H1 (cell line): ENCODE measurements at regions not wholly inside any gene's neighbourhood (a gene's known extent, or its start where the extent isn't known, plus 50 kb on each side); places are given as distances from the start of the nearest gene placed in this dataset.

Experiments used
- CTCF ChIA-PET: fragments of 300-600 bp; sonication (Branson Sonifier 250); formaldehyde crosslinking; loops from one replicate; lab custom pipeline; 2021; ENCODE audit not compliant: partially characterized antibody; lab: Charles Lee
- POLR2A ChIA-PET: fragments of 300-600 bp; sonication (Branson Sonifier 250); formaldehyde crosslinking; loops from one replicate; lab custom pipeline; 2021; ENCODE audit warnings: inconsistent platforms; ENCODE audit not compliant: partially characterized antibody; lab: Charles Lee
- DNase-seq, 2 experiments: peaks; one replicate each; pipeline versions ENCODE4 v3.0.0 to v3.0.0-alpha.2; 2010 to 2022; ENCODE audit warnings: low spot score in 2 of 2, low read depth in 1 of 2, mixed read lengths in 1 of 2
- FAIRE-seq: peaks from 2 replicates; lab custom pipeline; 2011; peaks lifted over from hg19 to GRCh38; lab: Jason Lieb, UNC
- H2AFZ ChIP-seq: 2 replicates; pipeline ENCODE4 v1.8.1; 2012; ENCODE audit warnings: low read length, inconsistent platforms
- H2AK5ac ChIP-seq: 2 replicates; pipeline ENCODE4 v1.6.1; 2013; ENCODE audit warnings: low read depth, low read length
- H2BK120ac ChIP-seq: replicated peaks from 2 replicates; pipeline ENCODE3; 2013; ENCODE audit warnings: low read depth, low read length, inconsistent platforms
- H2BK12ac ChIP-seq: 2 replicates; pipeline ENCODE4 v1.6.1; 2013; ENCODE audit warnings: low read depth, low read length
- H2BK15ac ChIP-seq: 2 replicates; pipeline ENCODE4 v1.6.1; 2013; ENCODE audit warnings: low read length
- H2BK20ac ChIP-seq: 2 replicates; pipeline ENCODE4 v1.6.1; 2013; ENCODE audit warnings: low read length
- H2BK5ac ChIP-seq: 2 replicates; pipeline ENCODE4 v1.6.1; 2013; ENCODE audit warnings: low read depth, low read length
- H3K14ac ChIP-seq: 2 replicates; pipeline ENCODE4 v1.6.1; 2013; ENCODE audit warnings: inconsistent platforms; ENCODE audit not compliant: insufficient read length
- H3K18ac ChIP-seq: 2 replicates; pipeline ENCODE4 v1.6.1; 2013; ENCODE audit warnings: low read length; ENCODE audit errors: extremely low read depth
- H3K23ac ChIP-seq: 2 replicates; pipeline ENCODE4 v1.6.1; 2013; ENCODE audit warnings: inconsistent platforms; ENCODE audit not compliant: insufficient read length
- H3K23me2 ChIP-seq: 2 replicates; pipeline ENCODE4 v1.6.1; 2013; ENCODE audit warnings: low read depth, low read length
- H3K27ac ChIP-seq: 2 replicates; pipeline ENCODE4 v1.6.1; 2011; ENCODE audit warnings: low read depth, low read length, inconsistent platforms
- H3K27me3 ChIP-seq, 4 experiments: replicated peaks in 1 of 4; 1 replicate in 1 of 4; 2 replicates in 3 of 4; pipeline versions ENCODE4 v1.6.1 to v1.8.1; 2011 to 2013; ENCODE audit warnings: low read length in 3 of 4, mild to moderate bottlenecking in 3 of 4, inconsistent platforms in 2 of 4, mixed read lengths in 2 of 4, moderate library complexity in 1 of 4; ENCODE audit not compliant: control insufficient read depth in 3 of 4, insufficient read depth in 3 of 4; ENCODE audit errors: extremely low read depth in 1 of 4
- H3K36me3 ChIP-seq, 4 experiments: 2 replicates each; pipeline versions ENCODE4 v1.6.1 to v1.8.1; 2011 to 2013; ENCODE audit warnings: mild to moderate bottlenecking in 4 of 4, low read length in 3 of 4, moderate library complexity in 2 of 4, control low read depth in 1 of 4, inconsistent platforms in 1 of 4; ENCODE audit not compliant: insufficient read depth in 4 of 4, control insufficient read depth in 2 of 4
- H3K4ac ChIP-seq: replicated peaks from 2 replicates; pipeline ENCODE3; 2013; ENCODE audit warnings: low read length, low read depth, mixed read lengths, inconsistent platforms; ENCODE audit not compliant: insufficient read length
- H3K4me1 ChIP-seq, 4 experiments: replicated peaks in 1 of 4; 1 replicate in 1 of 4; 2 replicates in 3 of 4; pipeline versions ENCODE4 v1.6.1 to v1.8.1; 2011 to 2013; ENCODE audit warnings: low read length in 3 of 4, inconsistent platforms in 2 of 4, mixed read lengths in 1 of 4; ENCODE audit not compliant: insufficient read depth in 4 of 4, control insufficient read depth in 3 of 4
- H3K4me2 ChIP-seq, 2 experiments: 2 replicates each; pipeline versions ENCODE4 v1.6.1 to v1.8.1; 2011 to 2013; ENCODE audit warnings: low read depth in 2 of 2, low read length in 2 of 2, control low read depth in 1 of 2, inconsistent platforms in 1 of 2, mild to moderate bottlenecking in 1 of 2; ENCODE audit not compliant: insufficient read depth in 1 of 2
- H3K4me3 ChIP-seq, 4 experiments: fragments of 200-600, 300-600 bp in 1 of 4; sonication (generic), shearing (Covaris generic), sonication (Bioruptor Twin) in 1 of 4; 2 replicates each; pipeline versions ENCODE4 v1.5.1 to v1.8.1; 2011 to 2016; ENCODE audit warnings: low read length in 4 of 4, low read depth in 3 of 4, control low read depth in 2 of 4, inconsistent platforms in 2 of 4, mild to moderate bottlenecking in 2 of 4, mixed read lengths in 1 of 4, moderate library complexity in 1 of 4; ENCODE audit not compliant: insufficient read depth in 2 of 4; ENCODE audit errors: extremely low read depth in 1 of 4
- H3K56ac ChIP-seq: replicated peaks from 2 replicates; pipeline ENCODE3; 2013; ENCODE audit warnings: low read depth, mild to moderate bottlenecking, mixed read lengths, low read length, inconsistent platforms; ENCODE audit not compliant: insufficient read length
- H3K79me1 ChIP-seq: 2 replicates; pipeline ENCODE4 v1.6.1; 2013; ENCODE audit warnings: low read depth, low read length, control low read depth
- H3K79me2 ChIP-seq, 2 experiments: 2 replicates each; pipeline versions ENCODE4 v1.6.1 to v1.8.1; 2012 to 2013; ENCODE audit warnings: low read length in 2 of 2, mild to moderate bottlenecking in 2 of 2, inconsistent platforms in 1 of 2; ENCODE audit not compliant: insufficient read depth in 2 of 2, control insufficient read depth in 1 of 2
- H3K9ac ChIP-seq, 4 experiments: replicated peaks in 1 of 4; 1 replicate in 1 of 4; 2 replicates in 3 of 4; pipeline versions ENCODE4 v1.6.1 to v1.8.1; 2011 to 2013; ENCODE audit warnings: low read depth in 3 of 4, low read length in 3 of 4, control low read depth in 2 of 4, mild to moderate bottlenecking in 2 of 4, moderate library complexity in 2 of 4, inconsistent platforms in 1 of 4; ENCODE audit errors: extremely low read depth in 1 of 4
- H3K9me3 ChIP-seq, 2 experiments: 2 replicates each; pipeline versions ENCODE4 v1.6.1 to v1.8.1; 2012 to 2013; ENCODE audit warnings: mild to moderate bottlenecking in 2 of 2, moderate library complexity in 2 of 2, control low read depth in 1 of 2, inconsistent platforms in 1 of 2, low read depth in 1 of 2, low read length in 1 of 2, mixed read lengths in 1 of 2; ENCODE audit not compliant: insufficient read depth in 2 of 2
- H4K20me1 ChIP-seq, 2 experiments: replicated peaks in 1 of 2; 2 replicates each; pipeline versions ENCODE3 to v1.8.1; 2011 to 2013; ENCODE audit warnings: inconsistent platforms in 2 of 2, low read length in 2 of 2, mild to moderate bottlenecking in 1 of 2; ENCODE audit not compliant: insufficient read depth in 2 of 2, control insufficient read depth in 1 of 2
- H4K5ac ChIP-seq: 2 replicates; pipeline ENCODE4 v1.6.1; 2013; ENCODE audit warnings: low read length, low read depth, mixed read lengths, inconsistent platforms; ENCODE audit not compliant: insufficient read length
- H4K8ac ChIP-seq: 2 replicates; pipeline ENCODE4 v1.8.0; 2013; ENCODE audit warnings: mild to moderate bottlenecking, moderate library complexity, low read length, inconsistent platforms; ENCODE audit not compliant: insufficient read depth; ENCODE audit errors: extremely low read depth
- H4K91ac ChIP-seq: replicated peaks from 2 replicates; pipeline ENCODE3; 2013; ENCODE audit warnings: low read length, mixed read lengths, inconsistent platforms; ENCODE audit not compliant: insufficient read length
- ATF2 ChIP-seq: IDR thresholded peaks from 2 replicates; pipeline ENCODE4 v1.6.1; 2012; ENCODE audit warnings: low read length, inconsistent platforms
- BACH1 ChIP-seq: IDR thresholded peaks from 2 replicates; pipeline ENCODE4 v1.6.1; 2012; ENCODE audit warnings: low read length, improper control_type of control experiment
- BRCA1 ChIP-seq: IDR thresholded peaks from 2 replicates; pipeline ENCODE4 v1.6.1; 2012; ENCODE audit warnings: low read depth, low read length, improper control_type of control experiment
- CEBPB ChIP-seq: IDR thresholded peaks from 2 replicates; pipeline ENCODE4 v1.6.1; 2012; ENCODE audit warnings: low read depth, low read length
- FOSL1 ChIP-seq: IDR thresholded peaks from 2 replicates; pipeline ENCODE4 v1.6.1; 2011; ENCODE audit warnings: mild to moderate bottlenecking, low read depth, low read length, moderate library complexity; ENCODE audit not compliant: insufficient read depth
- KDM1A ChIP-seq: fragments of 200-600, 300-600 bp; sonication (generic); IDR thresholded peaks from 2 replicates; pipeline ENCODE4 v1.7.1; 2016; ENCODE audit warnings: mild to moderate bottlenecking, low read length, borderline replicate concordance
- KDM5A ChIP-seq: fragments of 200-600 bp; IDR thresholded peaks from 2 replicates; pipeline ENCODE4 v1.7.1; 2012; ENCODE audit warnings: mild to moderate bottlenecking, low read length, inconsistent platforms, mixed read lengths
- MAFK ChIP-seq: IDR thresholded peaks from 2 replicates; pipeline ENCODE4 v1.6.1; 2012; ENCODE audit warnings: low read depth, mild to moderate bottlenecking, improper control_type of control experiment, low read length
- NRF1 ChIP-seq: IDR thresholded peaks from 2 replicates; pipeline ENCODE4 v1.6.1; 2011; ENCODE audit warnings: mild to moderate bottlenecking, low read depth, low read length, improper control_type of control experiment
- POLR2AphosphoS5 ChIP-seq: IDR thresholded peaks from 2 replicates; pipeline ENCODE4 v1.6.1; 2011; ENCODE audit warnings: low read depth, low read length
- SRF ChIP-seq: IDR thresholded peaks from 2 replicates; pipeline ENCODE4 v1.6.1; 2011; ENCODE audit warnings: mild to moderate bottlenecking, low read depth, low read length, moderate library complexity
- SUZ12 ChIP-seq: fragments of 200-600 bp; sonication (generic); IDR thresholded peaks from 2 replicates; pipeline ENCODE4 v1.6.1; 2012; ENCODE audit warnings: mild to moderate bottlenecking, inconsistent platforms, low read length, moderate library complexity, mixed read lengths
- WGBS, 2 experiments: shearing (Covaris generic) in 1 of 2; methylation state at CpG; one replicate each; pipeline versions ENCODE4 v1.1.6 to v1.1.7; 2013 to 2015; ENCODE audit warnings: low lambda C conversion rate in 2 of 2, mixed read lengths in 2 of 2, inconsistent platforms in 1 of 2, low coverage in 1 of 2, missing lambda C conversion rate in 1 of 2; ENCODE audit not compliant: insufficient replicate concordance in 2 of 2, insufficient coverage in 1 of 2, insufficient read length in 1 of 2; ENCODE audit errors: extremely low coverage in 1 of 2, missing lambda C conversion rate in 1 of 2; 5-methylcytosine and 5-hydroxymethylcytosine counted together

GRCh38 chr15:26032162-26032846, 169.2 kb upstream of the ATP10A start:
- Histone ChIP-seq H3K23me2 (no peaks in the 10 kb centered on the region), H3K27ac (no peak overlapping the region), H3K18ac (no peak overlapping the region), H4K8ac (no peak overlapping the region), H3K4me3 (no peak overlapping the region), H3K56ac (no peak overlapping the region), H2BK20ac (no peak overlapping the region), H2BK15ac (no peak overlapping the region), H3K9ac (no peak overlapping the region), H3K14ac (no peak overlapping the region), H2AK5ac (no peak overlapping the region), H4K5ac (no peak overlapping the region), H2BK12ac (no peak overlapping the region), H2AFZ (no peak overlapping the region), H3K9me3 (no peaks in the 10 kb centered on the region), H3K4ac (no peak overlapping the region), H3K36me3 (no peaks in the 10 kb centered on the region), H3K23ac (no peak overlapping the region), H3K4me2 (no peak overlapping the region), H3K79me2 (no peaks in the 10 kb centered on the region), H2BK120ac (no peak overlapping the region), H3K4me1 (peaks cover 0 to 10% (median under 1%) of the 10 kb centered on the region in 4 experiments; a peak in 1 of 7 replicates), H4K91ac (no peak overlapping the region), H3K27me3 (no peaks in the 10 kb centered on the region), H3K79me1 (no peaks in the 10 kb centered on the region), H4K20me1 (no peaks in the 10 kb centered on the region), H2BK5ac (no peak overlapping the region)
- ChIA-PET CTCF (interaction anchor here (0.6 kb wide), 3 partner anchors 229 to 1367 kb away, joined by 3 read pairs; no protein-coding TSS in a partner anchor), POLR2A (interaction anchor here (0.6 kb wide), 1 partner anchor 249 kb away, joined by 4 read pairs; no protein-coding TSS in a partner anchor)
- 92% methylated on average over 9 of the region's 9 CpGs; no CpG with 5 or more reads in 1 of the 2 experiments for WGBS, 2 experiments
- DNase-seq = no peak
- FAIRE-seq = no peak
- TF ChIP-seq MAFK (no peak), SRF (no peak), NRF1 (no peak), SUZ12 (no peak), BACH1 (no peak), FOSL1 (no peak), POLR2AphosphoS5 (no peak), KDM1A (no peak), ATF2 (no peak), KDM5A (no peak), BRCA1 (no peak), CEBPB (no peak)
